AML-193 (cell line): ENCODE measurements at regions not wholly inside any gene's neighbourhood (a gene's known extent, or its start where the extent isn't known, plus 50 kb on each side); places are given as distances from the start of the nearest gene placed in this dataset.
"Not testable (repeated sequence)": the region's sequence is repeated elsewhere in the genome, so short reads cannot be mapped to it uniquely, and the experiment has no call there.

Source experiments
- DNase-seq, 2 experiments: peaks; one replicate each; lab custom pipeline; 2025; lab: John Stamatoyannopoulos, UW

DNA sequence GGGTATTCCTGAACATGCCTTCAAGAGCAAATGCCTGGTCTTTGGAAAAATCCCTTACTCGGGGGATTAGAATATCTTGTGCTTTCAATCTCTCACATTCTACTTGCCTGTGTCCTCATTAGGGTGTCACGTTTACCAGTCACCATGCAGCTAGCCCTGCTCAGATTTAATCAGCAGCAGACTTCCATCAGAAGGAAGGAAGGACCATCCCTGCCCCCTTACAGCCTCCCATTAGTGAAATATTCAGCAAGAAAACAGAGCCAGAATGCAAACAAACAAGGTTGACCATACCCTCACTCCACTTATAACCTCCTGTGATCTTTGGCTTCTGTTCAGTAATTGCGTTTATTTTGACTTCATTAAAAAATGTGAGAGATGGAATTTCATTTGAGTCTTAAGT is 208.6 kb downstream of the CXCL12 start:
- no peak for DNase-seq

DNA sequence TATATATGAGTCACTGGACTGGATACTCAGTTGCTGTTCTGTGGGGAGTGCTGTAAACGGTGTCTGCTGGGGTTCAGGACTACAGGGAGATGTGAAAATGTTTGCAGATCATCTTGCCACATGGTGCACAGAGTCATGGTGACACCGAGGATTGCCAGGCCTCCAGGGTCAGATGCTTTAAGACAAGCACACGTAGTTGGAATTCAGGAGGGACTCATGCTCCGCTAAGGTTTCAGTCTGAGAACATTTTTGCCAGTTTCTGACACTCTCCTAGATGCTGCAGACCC is 211.3 kb downstream of the CXCL12 start:
- no peak for DNase-seq

DNA sequence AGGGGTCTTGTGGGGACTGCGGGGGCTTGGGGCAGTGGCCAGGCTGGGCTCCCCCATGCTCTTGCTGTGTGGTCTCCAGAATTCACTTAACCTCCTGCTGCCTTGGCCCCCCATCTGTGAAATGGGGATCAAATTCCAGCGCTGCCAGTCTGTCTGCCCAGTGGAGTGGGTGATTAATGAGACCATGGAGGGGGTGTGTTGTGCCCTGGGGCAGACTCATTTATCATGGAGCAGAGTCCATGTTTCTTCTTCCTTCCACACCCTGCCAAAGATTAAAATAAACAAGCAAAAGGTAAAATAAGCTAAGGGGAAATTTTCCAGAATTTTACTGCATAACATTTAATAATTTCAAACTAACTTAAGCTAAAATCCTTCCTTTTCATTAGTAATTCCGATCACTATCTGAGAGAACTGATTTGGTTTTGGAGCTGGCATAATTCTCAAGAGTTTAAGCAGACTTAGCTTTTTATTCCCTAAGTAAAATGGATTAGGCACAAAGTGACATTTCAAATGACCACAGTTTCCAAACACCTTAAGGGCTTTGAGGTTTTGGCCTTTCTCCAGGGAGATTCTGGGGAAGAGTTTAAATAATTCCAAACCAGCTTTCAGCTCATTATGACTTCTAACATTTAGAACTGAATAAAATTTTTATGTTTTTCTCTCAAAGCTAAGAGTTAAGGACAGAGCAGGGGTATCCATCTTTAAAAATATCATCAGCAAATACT is 211.9 kb downstream of the CXCL12 start:
- DNase-seq, result no peak

DNA sequence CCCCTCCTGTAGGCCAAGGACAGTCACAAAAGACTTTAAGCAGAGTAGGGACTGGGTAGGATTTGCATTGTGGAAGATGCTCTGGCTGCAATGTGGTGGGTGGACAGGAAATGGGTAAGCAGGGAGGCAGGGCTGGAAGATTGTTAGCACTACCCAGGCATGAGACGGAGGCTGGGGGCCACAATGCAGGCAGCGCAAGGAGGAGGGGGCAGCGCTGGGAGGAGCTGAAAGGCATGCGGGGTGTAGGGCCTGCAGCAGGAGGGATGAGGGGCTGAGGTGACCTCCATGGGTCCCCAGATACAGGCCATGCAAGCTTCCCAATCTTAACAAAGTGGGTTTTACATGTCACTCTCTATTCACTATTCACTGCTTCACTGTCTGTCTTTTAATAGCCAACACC is 213.1 kb downstream of the CXCL12 start:
- DNase-seq, result no peak

DNA sequence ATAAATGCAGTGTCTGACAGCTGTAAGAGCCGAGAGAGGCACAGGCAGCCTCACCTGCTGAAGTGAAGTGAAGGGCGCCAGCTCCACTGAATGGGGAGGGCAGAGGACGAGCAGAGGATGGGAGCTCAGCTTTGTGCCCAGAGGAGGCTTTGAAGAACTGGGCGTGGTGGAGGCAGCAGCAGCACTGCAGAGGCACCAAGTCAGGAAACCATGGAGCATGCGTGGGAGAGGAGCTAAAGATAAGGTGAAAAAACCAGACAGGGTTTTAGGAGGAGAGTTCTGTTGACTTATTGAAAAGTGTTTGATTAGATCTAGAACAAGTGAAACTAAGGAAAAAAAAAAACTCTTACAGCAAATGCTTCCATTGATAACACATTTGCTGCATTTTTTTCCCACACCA is 216.4 kb downstream of the CXCL12 start:
- no peak for DNase-seq

DNA sequence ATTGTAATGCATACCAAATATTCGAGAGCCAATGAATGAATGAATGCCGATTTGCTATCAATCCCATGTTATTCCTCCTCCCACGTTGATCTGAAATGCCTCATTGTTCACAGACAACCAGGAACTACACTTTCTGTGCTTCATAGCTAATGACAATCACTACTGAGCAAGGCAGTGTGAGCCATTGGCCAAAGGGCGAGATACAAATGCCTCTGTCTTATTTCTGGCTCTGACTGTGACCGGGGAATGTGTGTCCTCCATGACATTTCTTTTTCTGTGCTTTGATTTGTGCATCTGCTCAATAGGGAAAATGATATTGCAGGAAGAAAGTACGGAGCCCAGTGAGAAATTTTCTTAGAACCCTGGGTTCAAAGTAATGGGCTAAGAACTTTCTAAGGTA is 217.1 kb downstream of the CXCL12 start:
- DNase-seq, result no peak

DNA sequence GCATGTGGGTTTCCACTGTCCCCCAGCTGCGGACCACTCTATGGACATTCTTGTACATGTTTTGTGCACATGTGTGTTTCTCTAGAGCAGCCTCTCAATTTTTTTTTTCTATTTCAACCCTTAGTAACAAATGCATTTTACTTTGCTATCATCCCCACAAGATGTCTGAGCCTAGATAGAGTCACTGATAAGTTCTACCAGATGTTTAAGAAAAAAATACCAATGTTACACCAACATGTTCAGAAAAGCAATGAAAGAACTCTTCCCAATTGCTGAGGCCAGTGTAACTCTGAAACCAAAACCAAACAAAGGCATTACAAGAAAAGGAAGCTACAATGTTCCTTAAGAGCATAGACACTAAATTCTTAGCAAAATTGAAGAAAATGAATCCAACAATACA is 218.5 kb downstream of the CXCL12 start:
- no peak for DNase-seq

DNA sequence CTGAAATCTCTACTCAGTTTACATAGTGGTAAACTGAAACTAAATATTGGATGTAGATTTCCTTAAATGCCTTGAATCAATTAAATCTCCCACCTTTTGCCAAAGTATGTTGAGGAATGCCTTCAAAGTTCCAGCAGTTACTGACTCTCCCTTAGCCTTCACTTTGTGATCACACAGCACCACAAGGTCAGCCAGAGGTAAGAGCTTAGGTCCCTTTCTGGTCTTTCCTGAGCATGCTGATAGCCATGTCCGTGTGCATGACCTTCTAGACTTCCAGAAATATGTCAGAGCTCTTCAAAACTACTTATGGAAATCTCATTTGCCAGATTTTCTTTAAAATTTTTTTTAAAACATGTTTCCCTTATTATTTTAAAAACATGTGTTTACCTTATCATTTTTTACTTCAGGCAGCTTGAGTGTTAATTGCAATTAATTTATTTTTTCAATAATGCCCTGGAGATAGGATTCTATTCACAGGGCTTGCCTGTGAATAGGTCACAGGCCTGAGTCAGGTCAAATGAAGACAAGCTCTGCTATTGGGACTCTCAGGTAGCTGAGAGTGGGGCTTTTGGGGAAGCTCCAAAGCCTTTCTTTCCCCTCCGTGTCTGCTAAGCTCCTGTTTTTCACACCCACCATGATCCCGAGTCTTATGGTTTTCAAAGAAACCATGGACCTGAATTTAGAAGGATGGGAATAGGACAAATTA is 220.5 kb downstream of the CXCL12 start:
- no peak for DNase-seq

DNA sequence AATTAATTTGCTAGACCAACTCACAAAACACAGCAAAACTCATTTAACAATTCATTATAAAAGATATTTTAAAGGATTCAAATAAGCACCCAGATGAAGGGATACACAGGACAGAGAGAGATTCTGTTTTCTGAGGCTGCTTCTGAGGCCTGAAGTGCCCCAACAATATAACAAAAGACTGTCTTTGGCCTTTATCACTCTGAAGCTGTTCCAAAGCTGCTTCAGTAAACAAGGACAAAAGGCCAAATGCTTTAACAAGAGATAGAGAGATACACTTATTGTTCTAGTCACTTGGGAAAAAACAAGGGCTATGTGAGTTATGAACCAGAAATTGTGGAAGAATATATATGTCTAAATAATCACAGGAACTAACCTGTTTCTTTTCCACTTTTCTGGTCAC is 223.7 kb downstream of the CXCL12 start:
- DNase-seq, result no peak

DNA sequence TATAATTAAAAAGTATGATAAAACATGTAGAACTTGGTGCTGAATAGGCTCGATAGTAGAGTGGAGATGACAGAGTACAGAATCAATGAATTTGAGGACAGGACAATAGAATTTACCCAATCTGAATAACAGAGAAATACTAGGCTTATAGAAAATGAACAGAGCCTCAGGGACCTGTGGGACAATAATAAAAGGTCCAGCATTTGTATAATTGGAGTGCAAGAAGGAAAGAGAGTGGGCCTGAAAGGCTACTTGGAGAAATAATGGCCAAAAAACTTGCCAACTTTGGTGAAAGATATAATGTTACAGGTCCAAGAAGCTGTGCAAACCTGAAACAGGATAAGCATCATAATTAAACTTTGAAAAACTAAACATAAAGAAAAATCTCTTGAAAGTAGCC is 227.3 kb downstream of the CXCL12 start:
- no peak for DNase-seq

DNA sequence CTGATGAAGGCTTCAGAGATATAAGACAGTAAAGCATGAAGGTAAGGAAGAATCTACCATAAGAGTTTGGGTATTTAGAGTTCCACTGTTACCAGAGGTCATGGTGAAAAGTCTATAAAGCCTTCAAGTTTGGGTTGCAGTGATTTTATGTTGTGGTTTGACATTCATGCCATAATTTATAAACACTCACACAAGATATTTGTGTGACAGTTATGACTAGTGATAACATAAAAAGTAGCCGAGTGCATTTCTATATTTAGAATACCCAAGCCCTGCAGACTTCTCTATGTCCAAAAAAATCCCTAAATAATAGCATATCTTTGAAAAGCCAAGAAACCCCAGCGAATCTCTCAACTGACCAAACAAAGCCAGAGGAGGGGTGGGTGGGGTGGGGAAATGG is 229.9 kb downstream of the CXCL12 start:
- DNase-seq, result no peak

DNA sequence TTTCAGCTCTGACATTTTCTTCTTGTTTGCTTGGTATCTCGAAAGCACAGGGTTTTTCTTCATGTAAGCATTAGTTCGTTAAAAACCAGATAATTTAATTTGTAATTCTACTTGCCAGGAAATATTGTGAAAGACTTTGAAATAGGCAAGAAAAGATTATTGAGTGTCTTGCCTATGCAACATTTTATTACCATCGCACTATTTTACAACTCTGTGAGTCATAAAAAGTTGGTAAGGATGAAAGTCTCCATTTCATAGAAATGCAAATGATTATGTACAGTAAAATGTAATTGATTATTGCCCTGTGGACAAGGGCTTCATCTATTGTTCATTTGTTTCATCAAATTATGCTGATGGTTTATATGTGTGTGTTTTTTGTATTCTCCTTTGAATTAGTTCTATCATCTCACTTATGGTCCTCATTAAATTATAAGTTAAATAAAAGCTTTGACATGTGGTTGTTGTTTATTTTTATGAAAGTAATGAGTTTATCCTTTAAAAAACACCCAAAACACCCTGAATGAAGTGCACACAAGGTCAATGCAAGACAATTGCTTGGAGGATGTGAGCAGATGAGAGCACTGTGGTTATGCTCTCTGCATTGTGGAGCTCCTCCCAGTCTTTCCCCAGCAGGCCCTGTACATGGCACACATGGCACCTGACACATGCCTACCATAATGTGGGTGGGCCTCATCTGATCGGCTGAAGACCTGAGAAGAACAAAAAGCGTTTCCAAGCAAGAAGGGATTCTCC is 230.8 kb downstream of the CXCL12 start:
- no peak for DNase-seq

DNA sequence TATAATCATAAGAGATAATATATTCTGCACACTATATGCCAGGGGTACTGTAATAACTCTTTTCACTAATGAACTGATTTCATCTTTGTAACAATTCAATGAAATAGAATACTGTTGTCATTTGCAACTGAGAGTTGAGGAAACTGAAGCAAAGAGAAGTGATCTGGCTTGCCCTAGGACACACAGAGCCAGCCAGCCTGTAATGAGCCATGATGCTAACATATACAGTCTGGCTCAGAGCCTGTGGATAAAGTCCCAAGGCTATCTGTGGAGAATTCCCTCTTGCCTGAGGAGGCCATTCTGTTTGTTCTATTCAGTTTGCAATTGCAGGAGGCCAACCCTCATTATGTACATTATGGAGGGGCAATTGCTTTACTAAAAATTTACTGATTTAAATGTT is 241.3 kb downstream of the CXCL12 start:
- no peak for DNase-seq

DNA sequence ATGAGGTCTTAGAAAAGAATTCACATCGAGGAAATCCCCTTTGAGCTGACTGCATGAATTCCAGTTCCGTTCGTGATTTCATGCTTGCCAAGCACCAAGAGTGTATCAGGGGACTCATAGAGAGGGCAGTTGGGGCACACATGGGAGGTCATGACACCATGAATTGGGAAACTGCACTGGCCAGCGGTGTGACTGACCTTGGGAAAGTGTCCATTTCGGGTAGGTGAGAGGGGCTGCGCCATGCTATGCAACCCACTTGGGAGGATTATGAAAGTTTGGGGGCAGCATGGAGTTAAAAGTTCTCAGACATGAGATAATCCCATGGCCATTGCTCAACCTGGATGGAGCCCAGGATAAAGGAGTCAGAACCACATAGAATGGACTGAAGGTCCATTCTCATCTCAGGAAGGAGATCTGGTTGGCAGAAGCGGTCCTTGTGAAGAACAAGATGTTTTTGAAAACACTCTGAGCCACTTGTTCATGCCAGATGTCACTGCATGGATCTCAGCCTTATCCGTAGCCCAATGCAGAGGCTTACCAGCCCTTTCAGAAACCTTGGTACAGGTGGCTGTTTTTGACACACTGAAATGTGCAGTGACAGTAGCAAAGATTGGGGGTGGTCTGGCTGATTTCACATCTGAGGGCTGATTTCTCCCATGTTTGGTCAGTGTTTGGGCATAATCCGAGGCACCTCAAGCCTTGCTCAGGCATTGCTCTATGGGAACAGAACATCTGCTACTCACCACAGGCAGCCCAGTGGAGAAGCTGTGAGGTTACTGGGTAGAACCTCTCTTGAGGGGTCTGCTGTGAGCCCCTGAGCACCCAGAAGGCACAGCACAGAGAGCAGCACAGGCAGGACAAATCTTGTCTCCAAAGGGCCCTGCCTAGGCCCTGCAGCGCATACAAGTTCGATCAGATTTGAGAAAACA is 252.3 kb downstream of the CXCL12 start:
- no peak for DNase-seq

DNA sequence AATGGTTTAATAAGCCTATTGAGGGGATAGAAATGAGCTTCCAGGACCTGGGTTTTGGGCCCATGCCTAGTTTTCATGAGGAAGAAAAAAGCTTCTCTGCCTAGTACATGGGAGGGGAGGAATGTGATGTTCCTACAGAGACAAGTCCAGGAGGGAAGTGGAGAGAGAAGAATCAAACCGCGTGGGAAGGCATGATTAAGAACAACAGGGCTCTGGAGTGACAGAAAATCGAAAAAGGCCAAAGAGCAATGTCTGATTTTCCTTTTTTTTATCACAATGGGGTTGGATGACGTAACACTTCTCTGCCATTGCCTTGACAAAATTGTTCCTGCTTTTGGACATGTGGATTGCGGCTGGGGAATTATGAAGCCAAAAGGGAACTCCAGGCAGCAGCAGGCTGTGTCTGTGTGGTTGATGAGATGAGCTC is 258.6 kb downstream of the CXCL12 start:
- DNase-seq, result no peak

DNA sequence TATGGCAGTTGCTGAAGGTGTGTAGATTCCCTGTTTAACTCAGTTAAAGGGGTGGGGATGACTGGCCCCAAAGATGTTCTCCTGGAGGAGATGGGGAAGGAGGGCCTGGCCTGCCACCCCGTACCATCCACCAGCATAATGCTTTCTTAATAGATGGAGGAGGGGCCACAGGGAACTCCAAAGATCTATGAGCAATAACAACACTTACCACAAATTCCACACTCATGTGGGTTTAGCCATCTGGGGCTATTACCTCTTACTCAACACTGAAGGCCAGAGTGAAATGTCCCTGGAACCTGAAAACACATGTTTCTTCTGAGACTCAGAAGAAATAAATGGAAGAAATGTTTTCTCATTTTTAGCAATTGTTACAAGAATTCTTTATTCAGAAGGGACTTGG is 259.0 kb downstream of the CXCL12 start:
- no peak for DNase-seq

DNA sequence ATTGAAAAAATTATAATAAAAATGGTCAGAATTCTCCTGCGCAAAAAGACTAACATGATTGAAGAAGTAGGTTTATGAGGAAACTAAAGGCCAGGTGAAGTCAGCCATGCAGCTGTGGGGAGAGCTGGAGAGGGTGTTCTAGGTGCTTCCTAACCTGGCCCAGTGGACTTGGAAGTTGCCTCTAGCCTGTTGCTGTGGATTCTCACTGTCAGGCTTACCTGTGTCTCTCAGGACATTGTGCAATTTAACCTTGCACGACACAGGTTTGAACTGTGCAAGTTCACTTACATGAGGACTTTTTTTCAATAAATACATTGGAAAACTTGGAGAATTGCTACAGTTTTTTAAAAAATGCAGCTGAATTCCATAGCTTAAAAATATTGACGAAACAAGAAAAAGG is 266.4 kb downstream of the CXCL12 start:
- DNase-seq, result no peak

DNA sequence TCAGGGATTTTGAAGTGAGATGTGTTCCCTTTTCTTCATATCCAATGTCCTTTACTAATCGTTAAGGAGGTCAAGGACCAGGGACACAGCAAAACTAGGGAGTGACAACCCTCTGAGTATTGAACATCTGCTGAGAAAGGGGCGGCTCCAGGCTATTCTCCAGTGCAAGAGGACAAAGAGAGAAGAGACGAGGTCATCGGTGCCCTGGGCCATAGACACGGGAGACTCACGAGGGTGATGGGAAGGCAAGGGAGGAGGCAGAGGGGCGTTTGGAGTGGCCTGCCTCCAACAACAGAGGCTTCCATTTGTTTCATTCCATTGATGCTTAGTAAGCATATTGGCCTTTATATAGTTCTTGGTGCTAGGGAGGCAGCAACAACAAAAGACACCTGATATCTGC is 268.4 kb downstream of the CXCL12 start:
- DNase-seq, result no peak

DNA sequence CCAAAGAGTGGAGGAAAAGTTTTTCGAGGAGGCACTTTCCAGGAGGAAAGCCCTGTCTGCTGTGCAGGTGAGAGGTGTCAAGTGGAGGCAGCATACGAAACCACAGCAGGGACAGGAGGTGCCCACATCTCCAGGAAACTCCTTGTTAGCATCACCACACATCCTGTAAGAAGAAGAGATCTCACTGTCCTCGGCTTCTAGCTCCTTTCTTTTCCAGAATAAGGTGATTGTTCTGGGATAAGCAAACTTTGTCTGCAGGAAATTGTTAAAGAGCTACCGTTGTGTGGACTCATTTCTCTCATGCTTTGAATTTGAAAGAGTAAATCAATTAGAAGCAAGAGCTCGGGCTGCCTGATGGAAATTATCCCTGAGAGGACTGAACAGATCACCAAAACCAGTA is 269.4 kb downstream of the CXCL12 start:
- DNase-seq, result no peak

DNA sequence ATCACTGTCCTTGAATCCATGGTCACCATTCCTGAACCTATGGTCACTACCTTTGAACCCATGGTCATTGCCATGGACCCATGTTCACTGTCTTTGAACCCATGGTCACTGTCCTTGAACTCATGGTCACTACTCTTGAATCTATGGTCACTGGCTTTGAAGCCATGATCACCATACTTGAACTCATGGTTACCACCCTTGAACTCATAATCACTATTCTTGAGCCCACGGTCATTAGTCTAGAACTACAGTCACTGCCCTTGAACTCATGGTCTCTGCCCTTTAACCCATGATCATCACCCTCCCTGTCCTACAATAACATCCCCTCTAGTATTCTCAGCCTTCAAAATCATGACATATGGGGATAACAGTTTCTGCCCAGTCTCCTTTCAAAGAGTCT is 270.5 kb downstream of the CXCL12 start:
- DNase-seq, result no peak

DNA sequence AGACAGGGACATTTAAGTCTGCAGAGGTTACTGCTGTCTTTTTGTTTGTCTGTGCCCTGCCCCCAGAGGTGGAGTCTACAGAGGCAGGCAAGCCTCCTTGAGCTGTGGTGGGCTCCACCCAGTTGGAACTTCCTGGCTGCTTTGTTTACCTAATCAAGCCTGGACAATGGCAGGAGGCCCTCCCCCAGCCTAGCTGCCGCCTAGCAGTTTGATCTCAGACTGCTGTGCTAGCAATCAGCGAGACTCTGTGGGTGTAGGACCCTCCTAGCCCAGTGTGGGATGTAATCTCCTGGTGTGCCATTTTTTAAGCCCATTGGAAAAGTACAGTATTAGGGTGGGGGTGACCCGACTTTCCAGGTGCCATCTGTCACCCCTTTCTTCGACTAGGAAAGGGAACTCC is 272.6 kb downstream of the CXCL12 start:
- DNase-seq, result not testable (repeated sequence)

DNA sequence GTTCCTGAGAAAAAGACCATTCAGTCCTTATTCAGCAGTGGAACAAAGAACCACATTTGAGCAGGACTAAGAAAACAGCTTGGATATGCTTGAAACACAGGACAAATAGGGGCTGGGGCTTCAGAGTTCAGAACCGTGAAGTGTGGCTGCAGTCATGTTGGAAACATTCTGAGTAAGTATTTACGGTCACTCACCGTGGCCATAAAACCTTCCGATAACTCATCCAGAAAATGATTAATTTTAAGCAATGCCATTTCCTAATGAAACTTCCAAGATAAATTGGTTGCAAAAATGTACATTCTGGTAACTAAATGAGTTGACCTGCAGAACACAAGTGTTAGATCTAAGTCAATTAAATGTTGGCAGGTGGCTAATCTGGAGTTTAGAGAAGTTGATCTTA is 279.2 kb downstream of the CXCL12 start:
- DNase-seq, result no peak
